NCI-H1092 treated with DMSO at 0.1 percent for 48 hours (cell line): ENCODE measurements at regions not wholly inside any gene's neighbourhood (a gene's known extent, or its start where the extent isn't known, plus 50 kb on each side); places are given as distances from the start of the nearest gene placed in this dataset.

Experiments
- DNase-seq: peaks from one replicate; lab custom pipeline; 2025; lab: John Stamatoyannopoulos, UW

- no peak for DNase-seq
Observed at GRCh38 chr7:67683628-67684027, 687.0 kb downstream of the TYW1 start.

DNA sequence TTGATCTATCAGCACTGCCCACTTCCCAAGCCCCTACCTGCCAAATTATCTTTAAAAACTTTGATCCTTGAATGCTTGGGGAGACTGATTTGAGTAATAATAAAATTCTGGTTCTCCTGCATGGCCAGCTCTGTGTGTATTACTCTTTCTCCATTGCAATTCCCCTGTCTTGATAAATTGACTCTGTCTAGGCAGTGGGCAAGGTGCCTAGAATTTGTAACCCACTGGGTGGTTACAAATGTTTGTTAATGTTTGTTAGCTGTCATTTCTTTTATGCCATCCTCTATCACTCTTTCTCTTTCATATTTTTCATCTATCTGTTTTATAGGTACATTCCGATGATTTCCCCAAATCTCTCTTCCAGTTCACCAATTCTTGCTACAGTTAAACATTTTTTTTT, 694.1 kb downstream of the TYW1 start:
- DNase-seq = no peak

GRCh38 chr7:67692425-67692824, 695.8 kb downstream of the TYW1 start:
- DNase-seq = peak; percentile 82

GRCh38 chr7:67696124-67696523, 699.5 kb downstream of the TYW1 start:
- DNase-seq = no peak

DNA sequence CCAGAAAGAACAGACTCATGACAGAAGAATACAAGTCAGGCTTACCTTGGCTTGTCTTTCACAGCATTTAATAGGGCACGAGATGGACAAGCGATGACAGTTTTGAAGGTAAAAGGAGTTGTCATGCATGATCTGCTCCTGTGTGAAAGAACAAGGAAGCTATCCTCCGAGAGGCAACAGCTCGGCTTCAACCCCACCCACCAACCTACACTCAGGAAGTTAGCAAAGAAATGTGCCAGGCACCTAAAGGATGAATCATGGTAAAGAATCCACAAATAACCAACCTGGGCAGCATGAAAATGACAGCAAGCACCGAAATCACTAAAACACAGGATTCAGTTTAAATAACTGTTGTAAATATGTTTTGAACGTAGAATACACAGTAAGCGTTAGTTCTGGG, 700.2 kb downstream of the TYW1 start:
- no peak for DNase-seq

DNA sequence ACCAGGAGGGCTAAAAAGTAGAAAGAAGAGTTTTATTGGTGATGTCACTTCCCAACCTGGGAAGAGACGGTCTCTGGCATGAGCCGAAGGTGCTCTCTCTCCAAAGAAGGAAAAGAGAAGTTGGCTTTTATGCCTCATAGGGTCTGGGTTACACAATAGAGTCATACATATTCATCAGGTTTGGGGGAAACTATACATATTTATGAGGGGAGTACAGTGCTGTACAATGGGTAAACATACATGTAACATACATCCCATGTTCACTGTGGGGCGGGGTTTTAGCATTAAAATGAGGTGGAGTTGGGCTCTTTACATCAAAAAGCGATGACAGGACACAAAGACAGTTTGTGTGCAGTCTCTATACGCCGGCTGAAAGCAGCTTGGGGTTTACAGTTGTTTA, 701.7 kb downstream of the TYW1 start:
- no peak for DNase-seq

- DNase-seq = no peak
Observed at GRCh38 chr7:67705850-67706249, 709.2 kb downstream of the TYW1 start.

DNA sequence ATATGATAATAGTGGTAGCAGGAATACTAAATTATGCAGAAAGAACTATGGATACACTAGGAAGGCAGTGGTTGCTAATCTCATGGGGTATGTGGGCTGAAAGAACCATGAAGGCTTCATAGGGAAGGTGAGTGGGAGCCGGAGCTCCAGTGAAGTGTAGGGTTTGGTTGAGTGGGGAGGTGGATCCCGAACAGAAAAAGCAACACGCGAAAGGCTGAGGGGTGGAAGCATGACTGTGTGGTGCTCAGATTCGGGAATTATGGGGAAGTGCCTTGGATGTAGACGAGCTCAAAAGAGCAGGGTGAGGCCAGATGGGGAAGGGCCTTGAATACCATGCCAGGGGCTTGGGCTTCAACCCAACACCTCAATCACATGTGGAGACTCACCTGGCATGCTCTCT, 715.1 kb downstream of the TYW1 start:
- no peak for DNase-seq

- no peak for DNase-seq
Observed at GRCh38 chr7:67713451-67714056, 716.9 kb downstream of the TYW1 start.

DNA sequence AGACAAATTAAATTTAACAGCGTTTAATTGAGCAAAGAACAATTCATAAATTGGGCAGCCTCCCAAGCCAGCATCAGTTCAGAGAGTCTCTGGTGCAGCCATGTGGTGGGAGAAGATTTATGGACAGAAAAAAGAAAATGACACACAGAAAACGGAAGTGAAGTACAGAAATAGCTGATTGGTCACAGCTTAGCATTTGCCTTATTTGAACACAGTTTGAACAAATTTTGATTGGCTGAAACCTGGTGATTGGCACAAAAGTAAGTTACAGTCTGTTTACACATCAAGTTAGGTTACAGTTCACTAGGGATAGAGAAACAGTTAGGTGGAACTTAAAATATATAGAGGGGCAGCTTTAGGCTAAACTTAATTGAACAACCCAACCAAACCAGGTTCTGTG, 720.1 kb downstream of the TYW1 start:
- no peak for DNase-seq

DNA sequence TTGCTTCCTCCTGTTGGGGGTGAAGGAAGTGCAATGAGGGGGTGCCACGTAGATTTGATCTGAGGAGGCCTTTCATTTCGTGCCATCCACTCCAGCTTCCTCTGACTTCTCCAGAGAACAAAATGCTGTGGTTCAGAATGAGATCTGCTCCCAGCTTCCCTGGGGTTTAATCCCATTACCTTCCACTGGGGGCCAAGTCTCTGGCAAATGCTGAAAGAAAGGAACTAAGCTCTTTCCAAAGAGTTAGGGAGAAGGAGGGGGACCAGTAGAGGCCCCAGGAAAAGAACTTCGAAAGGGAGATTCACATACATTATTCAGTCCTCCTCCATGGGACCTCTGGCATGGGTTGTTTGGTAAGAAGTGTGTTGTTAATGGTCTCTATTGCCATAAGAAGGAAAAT, 727.0 kb downstream of the TYW1 start:
- no peak for DNase-seq

- DNase-seq = no peak
Observed at GRCh38 chr7:67724435-67724834, 727.8 kb downstream of the TYW1 start.

- no peak for DNase-seq
Observed at GRCh38 chr7:67724955-67725354, 728.3 kb downstream of the TYW1 start.

DNA sequence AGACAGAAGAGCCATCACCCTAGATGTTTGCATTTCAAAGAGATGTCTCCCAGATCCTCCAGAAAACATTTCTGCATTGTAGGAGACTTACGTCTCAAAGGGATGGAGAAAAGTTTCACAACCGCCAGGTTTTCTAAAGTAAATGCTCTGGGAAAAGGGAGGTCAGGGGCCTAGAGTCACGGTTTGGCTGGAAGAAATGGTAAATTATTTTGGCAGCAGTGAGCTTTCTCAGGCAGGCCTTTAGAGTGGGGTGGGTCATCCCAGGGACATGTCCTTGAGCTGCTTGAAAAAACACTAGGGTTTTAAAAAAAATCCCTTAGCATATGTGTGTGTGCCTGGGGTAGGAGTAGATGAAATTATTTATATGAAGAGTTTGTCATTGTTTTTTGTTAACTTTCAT, 728.8 kb downstream of the TYW1 start:
- DNase-seq = no peak

- DNase-seq = no peak
Observed at GRCh38 chr7:67729771-67730170, 733.1 kb downstream of the TYW1 start.

- no peak for DNase-seq
Observed at GRCh38 chr7:67731704-67732103, 735.1 kb downstream of the TYW1 start.

GRCh38 chr7:67732898-67733297, 736.3 kb downstream of the TYW1 start:
- no peak for DNase-seq

DNA sequence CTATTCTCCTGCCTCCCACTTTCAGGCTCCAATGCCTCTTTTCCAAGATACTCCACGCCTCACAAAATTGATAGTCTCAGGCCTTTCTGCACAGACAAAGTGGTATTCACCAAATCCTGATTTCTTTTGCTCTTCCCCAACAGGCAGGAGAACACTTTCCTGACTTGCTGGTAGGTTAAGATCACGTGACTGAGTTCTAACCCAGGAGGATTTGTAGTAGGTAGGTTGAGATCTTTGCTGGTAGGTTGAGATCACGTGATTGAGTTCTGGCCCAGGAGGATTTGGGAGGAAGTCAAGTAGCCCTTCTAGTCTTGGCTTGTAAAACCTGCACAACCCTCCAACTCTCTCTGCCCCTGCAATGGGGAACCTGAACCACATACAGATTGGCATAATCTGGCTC, 741.5 kb downstream of the TYW1 start:
- no peak for DNase-seq

- no peak for DNase-seq
Observed at GRCh38 chr7:67738958-67739357, 742.3 kb downstream of the TYW1 start.

- no peak for DNase-seq
Observed at GRCh38 chr7:67743501-67743900, 746.9 kb downstream of the TYW1 start.

- DNase-seq = no peak
Observed at GRCh38 chr7:67752227-67752626, 755.6 kb downstream of the TYW1 start.

DNA sequence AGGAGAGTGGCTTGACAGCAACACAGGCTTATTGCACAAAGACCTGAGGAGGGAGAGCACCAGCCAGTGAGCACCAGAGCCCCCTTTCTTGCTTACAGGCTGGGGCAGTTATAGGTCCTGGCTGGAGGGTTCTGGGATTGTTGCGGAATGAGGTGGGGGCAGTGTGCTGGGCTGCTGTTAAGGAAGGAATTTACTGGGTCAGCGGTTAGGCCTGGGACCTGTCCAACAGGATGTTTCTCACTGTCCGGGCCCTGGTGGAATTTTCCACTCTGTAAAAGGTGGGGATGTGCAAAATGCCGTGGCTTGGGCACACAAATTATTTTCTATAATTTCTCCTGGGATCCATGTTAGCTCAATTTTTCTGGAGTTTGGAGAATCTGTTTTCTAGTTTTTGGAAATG, 757.3 kb downstream of the TYW1 start:
- DNase-seq = no peak

DNA sequence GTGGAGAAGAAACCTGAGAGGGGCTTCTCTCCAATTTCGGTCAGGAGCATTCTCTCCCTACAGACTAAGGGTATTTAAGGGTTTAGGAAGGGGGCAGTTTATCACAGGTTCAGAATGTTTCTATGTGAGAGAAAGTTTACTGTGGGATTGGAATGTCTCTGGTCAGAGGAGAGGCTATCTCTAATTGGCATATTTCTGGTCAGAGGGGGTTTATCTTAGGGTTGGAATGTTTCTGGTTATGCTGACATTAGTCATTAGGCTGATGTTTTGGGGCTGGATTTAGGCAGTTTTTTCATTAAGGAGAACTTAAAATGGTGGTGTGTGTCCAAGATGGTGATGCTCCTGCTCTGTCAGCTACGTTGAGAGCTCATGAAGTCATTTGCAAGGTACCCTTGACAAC, 758.0 kb downstream of the TYW1 start:
- DNase-seq = no peak

- DNase-seq = peak; percentile 26
Observed at GRCh38 chr7:67758551-67758950, 761.9 kb downstream of the TYW1 start.

GRCh38 chr7:67760971-67761370, 764.3 kb downstream of the TYW1 start:
- DNase-seq = no peak
